GM23248 (cell line): ENCODE measurements at regions not wholly inside any gene's neighbourhood (a gene's known extent, or its start where the extent isn't known, plus 50 kb on each side); places are given as distances from the start of the nearest gene placed in this dataset.

Source experiments
- DNase-seq: peaks from one replicate; pipeline ENCODE4 v3.0.0-alpha.2; 2015
- H2AFZ ChIP-seq: fragments of 200-600 bp; sonication (generic); 2 replicates; pipeline ENCODE4 v1.6.1; 2016; ENCODE audit warnings: antibody characterized with exemption
- H3F3A ChIP-seq: fragments of 200-600 bp; sonication (generic); 2 replicates; pipeline ENCODE4 v1.6.1; 2016; ENCODE audit warnings: mild to moderate bottlenecking, antibody characterized with exemption, mixed run types; ENCODE audit not compliant: insufficient read depth
- H3K27ac ChIP-seq: fragments of 200-600 bp; sonication (generic); 2 replicates; pipeline ENCODE4 v1.5.1; 2016; ENCODE audit warnings: mild to moderate bottlenecking
- H3K27me3 ChIP-seq: fragments of 200-600 bp; sonication (generic); replicated peaks from 2 replicates; pipeline ENCODE4 v1.6.1; 2016; ENCODE audit warnings: mild to moderate bottlenecking; ENCODE audit not compliant: insufficient read depth
- H3K36me3 ChIP-seq: fragments of 200-600 bp; sonication (generic); 2 replicates; pipeline ENCODE4 v1.6.1; 2016; ENCODE audit warnings: low read depth, mild to moderate bottlenecking
- H3K4me1 ChIP-seq: fragments of 200-600 bp; sonication (generic); 2 replicates; pipeline ENCODE4 v1.6.1; 2016; ENCODE audit warnings: mild to moderate bottlenecking; ENCODE audit not compliant: insufficient read depth
- H3K4me2 ChIP-seq: fragments of 200-600 bp; sonication (generic); one replicate; pipeline ENCODE4 v1.6.1; 2016; ENCODE audit warnings: mild to moderate bottlenecking; ENCODE audit not compliant: unreplicated experiment
- H3K4me3 ChIP-seq: fragments of 200-600 bp; sonication (generic); 2 replicates; pipeline ENCODE4 v1.5.1; 2016; ENCODE audit warnings: mild to moderate bottlenecking
- H3K79me2 ChIP-seq: fragments of 200-600 bp; sonication (generic); 2 replicates; pipeline ENCODE4 v1.6.1; 2016; ENCODE audit warnings: mild to moderate bottlenecking; ENCODE audit not compliant: insufficient read depth
- H3K9ac ChIP-seq: fragments of 200-600 bp; sonication (generic); 2 replicates; pipeline ENCODE4 v1.6.1; 2016; ENCODE audit warnings: mild to moderate bottlenecking
- H3K9me2 ChIP-seq: fragments of 200-600 bp; sonication (generic); 2 replicates; pipeline ENCODE4 v1.6.1; 2016; ENCODE audit warnings: mixed run types, mild to moderate bottlenecking, moderate library complexity; ENCODE audit not compliant: insufficient read depth
- H3K9me3 ChIP-seq: fragments of 200-600 bp; sonication (generic); one replicate; pipeline ENCODE4 v1.6.1; 2017; ENCODE audit warnings: low read depth
- H4K20me1 ChIP-seq: fragments of 200-600 bp; sonication (generic); 2 replicates; pipeline ENCODE4 v1.6.0; 2016; ENCODE audit not compliant: insufficient read depth
- EZH2 ChIP-seq: fragments of 200-600 bp; sonication (generic); IDR thresholded peaks from 2 replicates; pipeline ENCODE4 v1.6.1; 2018; ENCODE audit warnings: antibody characterized with exemption, mild to moderate bottlenecking; ENCODE audit not compliant: insufficient read depth, poor library complexity, severe bottlenecking
- EZH2phosphoT487 ChIP-seq: fragments of 200-600 bp; sonication (generic); IDR thresholded peaks from 2 replicates; pipeline ENCODE4 v1.6.1; 2018; ENCODE audit warnings: antibody characterized with exemption, moderate library complexity, mild to moderate bottlenecking, low read depth; ENCODE audit not compliant: insufficient read depth
- WGBS, 2 experiments: methylation state at CpG; one replicate each; pipeline ENCODE4 v1.1.6; 2015 to 2017; ENCODE audit warnings: low lambda C conversion rate in 2 of 2, low coverage in 1 of 2; ENCODE audit errors: missing lambda C conversion rate in 2 of 2; 5-methylcytosine and 5-hydroxymethylcytosine counted together
- in situ Hi-C: fragments of 300-500 bp; cut with MboI; formaldehyde crosslinking; loops from 2 replicates; pipeline ENCODE4 v1.15.0; 2020

GRCh38 chr5:116703941-116704340 is 129.3 kb upstream of the SEMA6A start:
- no peaks in the 10 kb centered on the region for H3F3A ChIP-seq
- no peaks in the 10 kb centered on the region for H3K79me2 ChIP-seq
- H3K4me1 ChIP-seq = no peaks in the 10 kb centered on the region
- WGBS, 2 experiments = 71 to 73% methylated on average over 5 of the region's 5 CpGs
- in situ Hi-C loops = no loop called here
- no peak overlapping the region for H3K4me3 ChIP-seq
- no peaks in the 10 kb centered on the region for H3K9me3 ChIP-seq
- no peak for DNase-seq
- H3K4me2 ChIP-seq = no peak overlapping the region
- no peak for TF ChIP-seq EZH2phosphoT487
- no peak for TF ChIP-seq EZH2
- H3K9ac ChIP-seq = no peak overlapping the region
- no peaks in the 10 kb centered on the region for H3K9me2 ChIP-seq
- no peak overlapping the region for H3K27ac ChIP-seq
- H3K36me3 ChIP-seq = no peaks in the 10 kb centered on the region
- no peaks in the 10 kb centered on the region for H4K20me1 ChIP-seq
- H2AFZ ChIP-seq = no peak overlapping the region
- H3K27me3 ChIP-seq = no peaks in the 10 kb centered on the region

GRCh38 chr5:116703328-116703727 is 128.7 kb upstream of the SEMA6A start:
- DNase-seq = no peak
- Histone ChIP-seq H4K20me1 (no peaks in the 10 kb centered on the region), H3K36me3 (no peaks in the 10 kb centered on the region), H3K9ac (no peak overlapping the region), H3K9me3 (no peaks in the 10 kb centered on the region), H3K27me3 (no peaks in the 10 kb centered on the region), H3K4me3 (no peak overlapping the region), H3F3A (no peaks in the 10 kb centered on the region), H3K4me1 (no peaks in the 10 kb centered on the region), H3K79me2 (no peaks in the 10 kb centered on the region), H3K4me2 (no peak overlapping the region), H3K27ac (no peak overlapping the region), H2AFZ (no peak overlapping the region), H3K9me2 (no peaks in the 10 kb centered on the region)
- no peak for TF ChIP-seq EZH2
- no peak for TF ChIP-seq EZH2phosphoT487
- WGBS, 2 experiments = 57 to 60% methylated on average over 4 of the region's 4 CpGs
- in situ Hi-C loops = no loop called here

GRCh38 chr5:116702776-116703175 is 128.2 kb upstream of the SEMA6A start:
- H2AFZ ChIP-seq = no peak overlapping the region
- H3K79me2 ChIP-seq = no peaks in the 10 kb centered on the region
- H3K9me3 ChIP-seq = no peaks in the 10 kb centered on the region
- DNase-seq = no peak
- in situ Hi-C loops = no loop called here
- no peaks in the 10 kb centered on the region for H3K9me2 ChIP-seq
- H3K9ac ChIP-seq = no peak overlapping the region
- H3K4me3 ChIP-seq = no peak overlapping the region
- H3K4me2 ChIP-seq = no peak overlapping the region
- H3F3A ChIP-seq = no peaks in the 10 kb centered on the region
- no peaks in the 10 kb centered on the region for H3K4me1 ChIP-seq
- no peaks in the 10 kb centered on the region for H3K27me3 ChIP-seq
- WGBS, 2 experiments = 39 to 50% methylated on average over 1 of the region's 1 CpG
- no peaks in the 10 kb centered on the region for H3K36me3 ChIP-seq
- TF ChIP-seq EZH2phosphoT487 = no peak
- TF ChIP-seq EZH2 = no peak
- H4K20me1 ChIP-seq = no peaks in the 10 kb centered on the region
- H3K27ac ChIP-seq = no peak overlapping the region

GRCh38 chr5:116699332-116699731 is 124.7 kb upstream of the SEMA6A start:
- Histone ChIP-seq H3K79me2 (no peaks in the 10 kb centered on the region), H3K27me3 (no peaks in the 10 kb centered on the region), H3K4me1 (no peaks in the 10 kb centered on the region), H4K20me1 (no peaks in the 10 kb centered on the region), H3F3A (no peaks in the 10 kb centered on the region), H3K9ac (no peak overlapping the region), H3K4me3 (no peak overlapping the region), H3K36me3 (no peaks in the 10 kb centered on the region), H3K9me3 (no peaks in the 10 kb centered on the region), H3K9me2 (no peaks in the 10 kb centered on the region), H3K27ac (no peak overlapping the region), H3K4me2 (no peak overlapping the region), H2AFZ (no peak overlapping the region)
- WGBS, 2 experiments = 4 to 5% methylated on average over 1 of the region's 1 CpG
- DNase-seq = no peak
- in situ Hi-C loops = no loop called here
- TF ChIP-seq EZH2 (no peak), EZH2phosphoT487 (no peak)

- H3K4me1 ChIP-seq = no peaks in the 10 kb centered on the region
- H3K36me3 ChIP-seq = no peaks in the 10 kb centered on the region
- H3K27ac ChIP-seq = no peak overlapping the region
- H3K9me2 ChIP-seq = no peaks in the 10 kb centered on the region
- TF ChIP-seq EZH2 (no peak), EZH2phosphoT487 (no peak)
- no peaks in the 10 kb centered on the region for H3K9me3 ChIP-seq
- in situ Hi-C loops = no loop called here
- H3K9ac ChIP-seq = no peak overlapping the region
- no peaks in the 10 kb centered on the region for H4K20me1 ChIP-seq
- H3K79me2 ChIP-seq = no peaks in the 10 kb centered on the region
- no peaks in the 10 kb centered on the region for H3F3A ChIP-seq
- no peak overlapping the region for H2AFZ ChIP-seq
- no peak overlapping the region for H3K4me2 ChIP-seq
- H3K4me3 ChIP-seq = no peak overlapping the region
- WGBS, 2 experiments = 2 to 4% methylated on average over 5 of the region's 5 CpGs
- no peaks in the 10 kb centered on the region for H3K27me3 ChIP-seq
- DNase-seq = no peak
These were observed 121.7 kb upstream of the SEMA6A start for GRCh38 chr5:116696366-116696765.
